Large intestine (tissue), 3 donors: ENCODE measurements at regions not wholly inside any gene's neighbourhood (a gene's known extent, or its start where the extent isn't known, plus 50 kb on each side); places are given as distances from the start of the nearest gene placed in this dataset.
"Not testable (repeated sequence)": the region's sequence is repeated elsewhere in the genome, so short reads cannot be mapped to it uniquely, and the experiment has no call there.

ENCODE experiments used
- DNase-seq, 2 donors: peaks; one replicate each; pipeline versions ENCODE4 v3.0.0 to v3.0.0-alpha.2; 2013
- H3K27ac ChIP-seq: one replicate; pipeline ENCODE4 v1.5.1; 2013; ENCODE audit warnings: low read length
- H3K27me3 ChIP-seq: 2 replicates; pipeline ENCODE4 v1.6.1; 2013; ENCODE audit warnings: low read length; ENCODE audit not compliant: control insufficient read depth, insufficient read depth
- H3K36me3 ChIP-seq: 2 replicates; pipeline ENCODE4 v1.6.1; 2013; ENCODE audit warnings: low read length; ENCODE audit not compliant: control insufficient read depth, insufficient read depth
- H3K4me1 ChIP-seq: one replicate; pipeline ENCODE4 v1.6.1; 2013; ENCODE audit warnings: low read length; ENCODE audit not compliant: control insufficient read depth, insufficient read depth
- H3K4me3 ChIP-seq: one replicate; pipeline ENCODE4 v1.5.1; 2013; ENCODE audit warnings: low read length
- H3K9me3 ChIP-seq: one replicate; pipeline ENCODE4 v1.6.1; 2013; ENCODE audit warnings: mild to moderate bottlenecking, low read depth, low read length, moderate library complexity; ENCODE audit not compliant: control insufficient read depth
- WGBS: methylation state at CpG from one replicate; pipeline ENCODE4 v1.1.5; 2013; ENCODE audit warnings: low lambda C conversion rate; ENCODE audit not compliant: insufficient coverage; 5-methylcytosine and 5-hydroxymethylcytosine counted together

- H3K27me3 ChIP-seq, H3K36me3 ChIP-seq, H3K4me3 ChIP-seq, H3K4me1 ChIP-seq, H3K27ac ChIP-seq: not testable (repeated sequence)
- peak in 1 of 2 donors; percentile 2 for DNase-seq
- WGBS: no CpG with 5 or more reads among the region's 42 CpGs
- H3K9me3 ChIP-seq: peaks cover 13% of the 10 kb centered on the region
These were observed 230.6 kb downstream of the LIPI start for GRCh38 chr21:13980115-13980662.

- H3K27ac ChIP-seq, H3K36me3 ChIP-seq, H3K9me3 ChIP-seq, H3K4me1 ChIP-seq, H3K4me3 ChIP-seq, H3K27me3 ChIP-seq: not testable (repeated sequence)
- no CpG with 5 or more reads among the region's 26 CpGs for WGBS
- peak in 1 of 2 donors; percentile 1 for DNase-seq
These were observed 231.1 kb downstream of the LIPI start for GRCh38 chr21:13979608-13980007.

- H3K4me3 ChIP-seq, DNase-seq, H3K36me3 ChIP-seq, H3K27ac ChIP-seq, H3K9me3 ChIP-seq, H3K4me1 ChIP-seq, H3K27me3 ChIP-seq: not testable (repeated sequence)
These were observed 236.2 kb downstream of the LIPI start for GRCh38 chr21:13974582-13974981.

GRCh38 chr21:13969853-13970252, 240.9 kb downstream of the LIPI start:
- H3K4me1 ChIP-seq: not testable (repeated sequence)

GRCh38 chr21:13969002-13969401, 241.8 kb downstream of the LIPI start:
- not testable (repeated sequence) for H3K4me3 ChIP-seq, H3K27me3 ChIP-seq, H3K4me1 ChIP-seq, DNase-seq, H3K36me3 ChIP-seq, H3K27ac ChIP-seq, H3K9me3 ChIP-seq
- no CpG with 5 or more reads among the region's 2 CpGs for WGBS

More at GRCh38 chr21:13969853-13970252, 240.9 kb downstream of the LIPI start:
- not testable (repeated sequence) for H3K27me3 ChIP-seq, DNase-seq, H3K36me3 ChIP-seq, H3K4me3 ChIP-seq, H3K27ac ChIP-seq, H3K9me3 ChIP-seq
- WGBS: no CpG with 5 or more reads among the region's 3 CpGs

- not testable (repeated sequence) for H3K36me3 ChIP-seq, H3K4me3 ChIP-seq, H3K27ac ChIP-seq, H3K9me3 ChIP-seq, H3K4me1 ChIP-seq, DNase-seq, H3K27me3 ChIP-seq
- no CpG with 5 or more reads among the region's 3 CpGs for WGBS
These were observed 247.5 kb downstream of the LIPI start for GRCh38 chr21:13963259-13963658.

- no peak for DNase-seq
- H3K9me3 ChIP-seq: peaks cover 24% of the 10 kb centered on the region
- H3K27ac ChIP-seq: no peak overlapping the region
- no peaks in the 10 kb centered on the region for H3K27me3 ChIP-seq
- H3K4me3 ChIP-seq: no peak overlapping the region
- no peaks in the 10 kb centered on the region for H3K4me1 ChIP-seq
- 73% methylated on average over 2 of the region's 21 CpGs for WGBS
- H3K36me3 ChIP-seq: no peaks in the 10 kb centered on the region
These were observed 273.5 kb downstream of the LIPI start for GRCh38 chr21:13937236-13937635.

GRCh38 chr21:13936033-13936937, 274.5 kb downstream of the LIPI start:
- no CpG with 5 or more reads among the region's 38 CpGs for WGBS
- H3K27me3 ChIP-seq, H3K4me1 ChIP-seq, H3K4me3 ChIP-seq, H3K36me3 ChIP-seq, DNase-seq, H3K27ac ChIP-seq: not testable (repeated sequence)
- H3K9me3 ChIP-seq: peaks cover 24% of the 10 kb centered on the region

- H3K4me1 ChIP-seq, H3K27me3 ChIP-seq, DNase-seq, H3K27ac ChIP-seq, H3K36me3 ChIP-seq, H3K4me3 ChIP-seq: not testable (repeated sequence)
- WGBS: no CpG with 5 or more reads among the region's 26 CpGs
- peaks cover 24% of the 10 kb centered on the region for H3K9me3 ChIP-seq
These were observed 275.2 kb downstream of the LIPI start for GRCh38 chr21:13935396-13936032.

- H3K4me3 ChIP-seq, H3K27ac ChIP-seq, H3K27me3 ChIP-seq, DNase-seq, H3K4me1 ChIP-seq, H3K36me3 ChIP-seq: not testable (repeated sequence)
- no CpG with 5 or more reads among the region's 23 CpGs for WGBS
- peaks cover 24% of the 10 kb centered on the region for H3K9me3 ChIP-seq
These were observed 275.8 kb downstream of the LIPI start for GRCh38 chr21:13934887-13935342.
